AML-193 (cell line): ENCODE measurements at regions not wholly inside any gene's neighbourhood (a gene's known extent, or its start where the extent isn't known, plus 50 kb on each side); places are given as distances from the start of the nearest gene placed in this dataset.

ENCODE experiments used
- DNase-seq, 2 experiments: peaks; one replicate each; lab custom pipeline; 2025; lab: John Stamatoyannopoulos, UW

DNA sequence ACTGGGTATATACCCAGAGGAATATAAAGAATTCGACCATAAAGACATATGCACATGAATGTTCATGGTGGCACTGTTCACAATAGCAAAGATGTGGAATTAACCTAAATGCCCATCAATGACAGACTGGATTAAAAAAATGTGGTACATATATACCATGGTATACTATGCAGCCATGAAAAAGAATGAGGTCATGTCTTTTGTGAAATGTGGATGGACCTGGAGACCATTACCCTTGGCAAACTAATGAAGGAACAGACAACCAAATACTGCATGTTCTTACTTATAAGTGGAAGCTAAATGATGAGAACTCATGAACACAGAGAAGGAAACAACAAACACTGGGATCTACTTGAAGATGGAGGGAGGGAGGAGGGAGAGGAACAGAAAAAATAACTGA, 186.7 kb upstream of the SSTR4 start:
- DNase-seq: no peak

DNA sequence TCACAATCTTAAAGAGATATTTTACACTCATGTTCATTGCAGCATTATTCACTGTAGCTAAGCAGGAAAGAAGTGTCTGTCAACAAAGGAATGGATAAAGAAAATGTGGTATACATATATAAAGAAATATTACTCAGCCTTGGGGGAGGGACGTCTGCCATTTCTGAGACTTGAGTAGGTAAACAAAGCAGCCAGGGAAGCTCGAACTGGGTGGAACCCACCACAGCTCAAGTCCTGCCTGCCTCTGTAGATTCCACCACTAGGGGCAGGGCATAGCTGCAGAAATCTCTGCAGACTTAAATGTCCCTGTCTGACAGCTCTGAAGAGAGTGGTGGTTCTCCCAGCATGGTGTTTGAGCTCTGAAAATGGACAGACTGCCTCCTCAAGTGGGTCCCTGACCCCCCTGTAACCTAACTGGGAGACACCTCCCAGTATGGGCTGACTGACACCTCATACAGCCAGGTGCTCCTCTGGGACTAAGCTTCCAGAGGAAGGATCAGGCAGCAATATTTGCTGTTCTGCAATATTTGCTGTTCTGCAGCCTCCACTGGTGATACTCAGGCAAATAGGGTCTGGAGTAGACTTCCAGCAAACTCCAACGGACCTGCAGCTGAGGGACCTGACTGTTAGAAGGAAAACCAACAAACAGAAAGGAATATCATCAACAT, 183.3 kb upstream of the SSTR4 start:
- peak; percentile 5 to 10 for DNase-seq

DNA sequence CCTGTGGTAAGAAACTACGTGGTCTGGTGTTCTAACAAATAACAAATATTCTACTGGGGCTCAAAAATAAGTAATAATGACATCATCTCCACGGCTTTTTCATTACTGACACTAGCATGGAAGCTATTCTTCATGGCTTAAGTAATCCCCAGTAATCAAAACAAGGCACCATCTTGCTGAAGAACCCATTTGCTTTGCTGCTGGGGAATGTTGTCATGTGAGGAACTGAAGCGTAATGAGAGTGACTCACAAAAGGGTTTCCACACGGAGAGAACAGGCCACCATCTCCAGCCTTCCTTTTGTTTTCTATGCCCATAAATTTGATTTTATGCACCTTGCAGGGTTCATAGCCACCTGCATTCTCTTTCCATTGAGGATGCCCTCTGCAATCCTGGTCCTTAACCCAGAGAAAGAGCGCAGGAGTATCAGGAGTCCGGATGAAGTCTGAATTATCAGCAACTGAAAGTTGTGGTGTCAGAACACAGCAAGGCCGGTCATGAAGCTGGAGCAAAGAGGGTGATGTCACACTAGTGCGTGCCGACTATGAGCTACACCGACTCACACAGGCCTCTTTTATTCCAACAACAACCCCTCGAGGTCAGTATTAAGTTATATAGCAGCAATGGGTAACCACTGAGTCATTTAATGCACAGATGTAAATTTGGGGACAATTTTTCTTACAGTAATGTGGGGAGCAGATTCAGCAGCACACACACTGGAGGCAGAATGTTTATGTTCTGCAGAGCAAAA, 173.7 kb upstream of the SSTR4 start:
- no peak for DNase-seq

DNA sequence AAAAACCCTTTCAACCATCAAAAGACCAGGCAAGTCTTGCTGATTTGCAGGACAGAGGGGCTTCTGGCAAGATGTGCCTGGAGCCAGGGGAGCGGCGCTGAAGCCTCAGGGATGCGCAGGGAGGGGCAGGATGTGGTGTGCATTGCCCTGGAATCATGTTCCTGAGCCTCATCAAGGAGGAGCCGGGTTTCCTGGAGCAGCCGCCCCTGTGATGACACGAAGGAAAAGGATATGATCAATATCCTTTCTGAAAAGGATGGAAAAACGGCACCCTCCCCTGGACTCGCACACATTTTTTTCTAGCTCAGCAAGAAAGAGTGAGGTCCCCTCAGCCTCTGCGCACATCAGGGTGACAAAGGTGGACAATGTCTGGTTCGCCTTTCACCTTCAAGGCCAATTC, 173.1 kb upstream of the SSTR4 start:
- no peak for DNase-seq

DNA sequence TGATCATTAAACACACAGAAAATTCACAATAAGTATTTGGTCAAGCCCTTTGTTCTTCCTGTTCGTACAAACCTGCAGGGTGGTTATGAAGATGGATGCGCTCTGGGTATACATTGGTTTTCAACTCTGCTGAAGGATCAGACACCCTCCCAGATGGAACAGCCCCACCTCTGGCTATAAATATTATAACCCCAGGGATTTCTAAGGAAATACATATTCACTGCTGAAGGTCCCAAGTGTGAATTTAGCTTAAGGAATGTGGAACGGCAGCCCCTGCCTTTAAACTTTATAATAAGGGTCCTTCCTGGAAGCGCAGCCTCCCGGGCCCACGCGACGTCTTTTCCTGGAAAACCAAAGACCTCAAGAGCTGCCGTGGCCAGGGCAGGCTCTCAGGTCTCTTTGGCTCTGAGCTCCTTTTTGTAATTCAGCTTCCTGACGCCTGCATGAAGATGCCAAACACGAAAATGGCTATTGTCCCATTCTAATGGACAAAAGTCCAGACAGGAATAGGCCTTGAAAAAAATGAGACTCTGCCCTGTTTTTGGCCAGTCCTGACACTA, 172.4 kb upstream of the SSTR4 start:
- DNase-seq: no peak

DNA sequence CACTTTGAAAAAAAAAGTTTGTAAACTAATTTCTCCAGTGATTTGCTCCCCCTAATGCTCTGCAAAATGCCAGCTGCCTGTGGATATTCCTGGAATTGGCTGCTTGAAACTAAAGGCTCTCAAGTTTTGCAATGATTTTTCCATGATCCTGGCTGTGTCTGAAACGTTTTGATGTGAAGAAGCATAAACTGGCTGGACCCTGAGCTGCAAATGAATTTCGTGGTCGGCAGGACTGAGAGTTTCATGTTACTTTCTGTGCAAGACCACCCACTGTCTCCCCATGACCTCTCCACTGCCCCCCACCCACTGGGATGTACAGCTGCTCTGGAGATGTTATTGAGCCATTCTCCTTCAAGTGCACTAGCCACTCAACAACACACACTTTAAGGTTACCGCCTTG, 171.3 kb upstream of the SSTR4 start:
- no peak for DNase-seq

DNA sequence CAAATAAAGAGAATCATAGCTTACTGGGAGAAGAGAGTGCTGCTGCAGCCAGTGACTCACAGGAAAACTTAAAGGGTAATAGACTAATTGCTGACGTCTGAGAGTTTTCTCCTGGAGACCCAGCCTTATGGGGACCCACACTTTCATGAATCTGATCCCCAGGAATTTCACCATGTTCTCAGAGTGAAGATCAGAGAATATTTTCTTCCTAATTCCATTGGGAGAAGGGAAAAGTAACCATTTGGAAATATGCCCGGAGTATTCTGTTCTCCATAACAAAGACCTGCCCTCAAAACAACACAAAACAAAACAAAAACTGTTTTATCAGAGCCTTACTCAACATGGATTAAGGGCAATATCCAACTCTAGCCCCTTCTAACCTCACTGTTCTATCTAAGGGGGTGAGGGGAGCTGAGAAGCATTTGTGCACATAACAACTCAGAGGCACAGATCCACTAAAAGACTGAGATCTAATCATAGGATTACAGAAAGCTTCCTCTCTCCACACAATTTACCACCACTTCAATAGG, 168.2 kb upstream of the SSTR4 start:
- DNase-seq: no peak

DNA sequence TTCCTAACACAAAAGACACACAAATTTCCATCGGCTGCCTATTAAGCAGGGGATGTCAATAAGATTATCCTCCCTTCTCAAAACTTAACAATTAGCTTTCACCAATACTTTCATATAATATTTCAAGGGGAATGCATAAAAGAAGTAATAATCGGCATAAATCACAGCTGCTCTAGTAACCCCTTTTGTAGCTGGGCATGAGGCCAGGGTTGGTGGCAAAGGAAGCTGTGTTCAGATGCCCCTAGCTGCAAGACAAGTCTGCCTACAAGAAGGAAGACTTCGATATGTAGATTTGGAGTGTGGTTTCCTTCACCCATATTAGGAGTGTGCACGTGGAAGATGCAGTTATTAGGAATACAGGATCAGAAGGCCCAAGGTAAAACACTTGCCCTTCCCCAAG, 156.9 kb upstream of the SSTR4 start:
- DNase-seq: no peak

DNA sequence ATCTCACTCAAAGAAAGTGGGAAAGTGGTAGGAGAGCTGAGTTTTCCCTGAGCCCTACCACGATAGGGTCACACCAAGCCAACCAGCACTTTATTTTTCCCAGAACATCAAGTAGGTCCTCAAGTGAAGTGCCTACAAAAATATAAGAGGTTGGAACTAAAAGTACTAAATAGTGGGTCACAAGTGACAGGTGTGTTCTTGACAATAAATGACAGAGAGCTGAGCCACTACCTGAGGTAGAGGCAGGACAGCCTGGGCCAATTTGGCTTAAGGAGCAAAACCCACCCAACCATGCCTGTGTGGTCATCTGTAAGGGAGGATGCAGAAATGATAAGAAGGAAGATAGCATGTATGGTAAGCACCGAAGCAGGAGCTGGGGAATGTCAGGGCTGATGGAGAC, 154.8 kb upstream of the SSTR4 start:
- no peak for DNase-seq

DNA sequence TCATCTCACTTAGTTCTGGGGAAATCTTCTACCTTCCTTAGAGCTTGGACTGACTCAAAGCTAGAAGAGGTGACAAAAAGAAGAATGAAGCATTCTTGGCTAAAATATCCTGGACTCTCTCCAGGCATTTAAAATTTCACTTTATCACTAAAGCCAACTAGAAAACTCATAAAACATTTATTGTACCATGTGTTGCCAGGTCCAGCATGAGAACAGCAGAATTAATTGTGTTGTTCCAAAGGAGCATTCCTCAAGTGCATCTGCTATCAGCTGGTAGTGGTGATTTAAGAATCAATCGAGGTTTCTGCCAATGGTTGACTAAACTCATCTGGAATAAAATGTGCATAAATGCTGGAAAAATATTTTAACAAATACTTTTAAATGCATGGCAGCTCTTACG, 147.3 kb upstream of the SSTR4 start:
- DNase-seq: no peak

DNA sequence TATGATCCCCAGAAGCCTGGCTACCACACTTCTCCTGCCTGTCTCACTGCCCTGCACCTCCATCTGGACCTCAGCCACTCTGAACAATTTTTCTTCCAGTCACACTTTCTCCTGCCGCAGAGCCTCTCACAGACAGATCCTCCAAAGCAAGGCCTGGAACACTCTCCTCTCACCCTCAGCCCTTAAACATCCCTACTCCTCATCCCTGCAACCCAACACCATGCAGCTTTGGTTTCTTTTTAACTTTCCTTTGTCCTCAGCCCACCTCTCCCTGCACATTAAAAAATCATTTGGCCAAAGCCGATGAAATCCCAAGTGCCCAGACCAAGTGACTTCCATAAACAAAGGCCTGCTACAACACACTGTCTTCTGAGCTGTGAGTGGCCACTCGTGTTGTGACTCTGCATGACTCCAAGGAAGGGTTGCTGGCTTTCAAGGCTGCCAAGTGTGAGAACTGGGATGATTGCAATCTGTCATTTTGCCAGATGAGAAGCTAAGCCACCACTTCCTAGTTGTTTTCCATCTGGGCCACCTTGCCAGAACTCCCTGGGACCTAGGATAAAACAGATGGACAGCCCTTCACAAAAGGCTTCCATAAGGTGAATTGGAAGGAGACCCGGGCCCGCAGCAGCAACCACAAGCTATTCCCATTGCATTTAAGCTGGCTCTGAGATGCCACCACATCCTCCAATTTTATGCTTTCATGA, 144.4 kb upstream of the SSTR4 start:
- DNase-seq: no peak

DNA sequence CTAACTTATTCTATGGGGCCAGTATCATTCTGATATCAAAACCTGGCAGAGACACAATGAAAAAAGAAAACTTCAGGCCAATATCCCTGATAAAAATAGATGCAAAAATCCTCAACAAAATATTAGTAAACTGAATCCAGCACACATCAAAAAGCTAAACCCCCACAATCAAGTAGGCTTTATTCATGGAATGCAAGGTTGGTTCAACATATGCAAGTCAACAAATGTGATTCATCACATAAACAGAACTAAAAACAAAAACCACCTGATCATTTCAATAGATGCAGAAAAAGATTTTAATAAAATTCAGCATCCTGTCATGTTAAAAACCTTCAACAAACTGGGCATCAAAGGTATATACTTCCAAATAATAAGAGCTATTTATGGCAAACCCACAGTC, 133.9 kb upstream of the SSTR4 start:
- DNase-seq: no peak

DNA sequence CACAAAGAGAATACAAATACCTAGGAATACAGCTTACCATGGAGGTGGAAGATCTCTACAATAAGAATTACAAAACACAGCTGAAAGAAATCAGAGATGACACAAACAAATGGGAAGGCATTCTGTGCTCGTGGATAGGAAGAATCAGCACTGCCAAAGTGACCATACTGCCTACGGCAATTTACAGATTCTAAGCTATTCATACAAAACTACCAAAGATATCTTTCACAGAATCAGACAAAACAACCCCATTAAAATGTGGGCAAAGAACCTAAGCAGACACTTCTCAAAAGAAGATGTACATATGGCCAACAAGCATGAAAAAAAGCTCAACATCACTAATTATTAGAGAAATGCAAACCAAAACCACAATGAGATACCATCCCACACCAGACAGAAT, 133.2 kb upstream of the SSTR4 start:
- DNase-seq: no peak

DNA sequence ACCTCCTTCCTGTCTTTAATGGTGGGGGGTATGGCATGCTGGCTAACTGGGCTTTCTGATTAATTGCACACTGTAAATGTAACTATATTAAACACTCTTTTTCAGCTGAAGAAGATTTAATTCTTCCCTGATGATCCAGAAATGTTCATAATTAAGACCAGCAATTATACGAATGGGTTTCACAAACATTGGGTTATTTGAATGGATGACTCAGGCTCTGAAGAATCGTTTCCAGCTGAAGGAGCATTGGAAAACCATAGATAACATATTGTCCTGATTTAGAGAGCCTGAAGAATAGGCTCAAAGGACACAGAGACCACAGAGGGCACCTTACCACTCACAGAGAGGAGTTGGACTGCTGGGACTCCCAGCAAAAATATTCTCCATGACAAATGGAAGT, 130.7 kb upstream of the SSTR4 start:
- DNase-seq: no peak

DNA sequence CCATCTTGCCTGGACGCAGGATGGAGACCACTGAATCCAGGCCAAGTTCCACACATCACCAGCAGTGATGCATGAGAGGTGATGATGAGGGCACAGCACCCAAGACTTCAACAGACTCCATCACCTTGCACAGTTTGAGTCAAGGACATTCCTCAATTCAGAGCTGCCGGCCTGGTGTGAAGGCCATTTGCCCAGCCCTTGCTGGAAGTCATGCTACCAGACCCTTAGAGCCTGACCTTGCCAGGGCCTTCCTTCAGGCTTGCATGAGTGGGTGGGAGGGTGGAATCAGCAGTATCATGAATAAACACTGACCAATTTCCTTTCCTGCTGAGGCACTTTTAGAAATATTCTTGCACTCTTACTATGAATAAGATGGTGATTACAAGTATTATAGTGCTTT, 130.2 kb upstream of the SSTR4 start:
- DNase-seq: no peak

DNA sequence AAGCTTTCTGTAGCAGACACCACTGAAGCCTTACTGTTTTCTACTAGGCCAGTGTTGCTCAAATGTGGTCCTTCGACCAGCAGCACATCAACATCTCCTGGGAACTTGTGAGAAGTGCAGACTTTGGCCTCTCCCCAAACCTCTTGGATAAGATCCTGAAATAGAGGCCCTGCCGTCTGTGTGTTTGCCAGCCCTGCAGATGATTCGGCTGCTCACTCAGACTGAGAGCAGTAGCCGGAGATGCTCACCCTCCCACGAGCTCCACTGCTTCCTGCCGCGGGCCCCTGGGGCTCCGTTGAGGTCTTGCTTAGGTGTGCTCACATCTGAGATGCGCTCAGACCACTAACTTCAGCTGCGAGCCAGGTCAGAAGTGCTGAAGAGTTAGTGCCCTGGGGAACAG, 129.5 kb upstream of the SSTR4 start:
- no peak for DNase-seq

DNA sequence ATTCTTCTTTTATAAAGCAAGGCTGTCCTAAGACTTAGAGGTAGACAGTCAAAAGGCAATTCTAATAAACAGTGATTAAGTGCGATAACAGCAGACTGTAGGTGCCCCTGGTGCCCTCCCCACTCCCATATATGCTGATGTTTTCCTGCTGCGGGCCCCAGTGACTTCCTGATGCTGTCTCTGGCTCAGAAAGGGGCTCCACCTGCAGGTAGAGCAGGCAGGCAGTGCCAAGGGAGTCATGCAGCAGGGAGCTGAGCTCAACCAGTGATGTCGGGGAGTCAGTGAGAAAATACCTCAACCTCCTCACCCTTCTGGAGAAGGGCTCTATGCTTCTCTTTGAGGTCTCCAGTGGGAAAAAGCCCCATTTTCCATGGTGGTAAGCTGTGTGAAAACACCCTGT, 126.7 kb upstream of the SSTR4 start:
- no peak for DNase-seq

DNA sequence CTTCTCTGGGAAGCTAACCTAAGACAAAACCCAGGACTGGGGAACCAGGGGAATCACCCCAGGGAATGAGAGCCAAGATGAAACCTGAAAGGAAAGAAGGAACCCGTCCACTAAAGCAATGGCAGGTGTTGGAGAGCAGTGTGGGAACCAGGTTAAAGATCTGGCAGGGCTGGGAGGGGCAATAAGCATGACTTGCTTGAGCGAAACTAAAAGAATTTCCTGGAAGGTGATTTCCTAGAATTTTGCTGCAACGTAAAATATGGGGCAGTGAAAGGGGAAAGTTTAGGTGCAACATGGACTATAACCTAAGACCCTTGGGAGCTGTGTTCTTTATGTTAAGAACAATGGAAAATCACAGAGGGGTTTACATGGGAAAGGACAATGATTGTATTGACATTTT, 126.2 kb upstream of the SSTR4 start:
- no peak for DNase-seq

DNA sequence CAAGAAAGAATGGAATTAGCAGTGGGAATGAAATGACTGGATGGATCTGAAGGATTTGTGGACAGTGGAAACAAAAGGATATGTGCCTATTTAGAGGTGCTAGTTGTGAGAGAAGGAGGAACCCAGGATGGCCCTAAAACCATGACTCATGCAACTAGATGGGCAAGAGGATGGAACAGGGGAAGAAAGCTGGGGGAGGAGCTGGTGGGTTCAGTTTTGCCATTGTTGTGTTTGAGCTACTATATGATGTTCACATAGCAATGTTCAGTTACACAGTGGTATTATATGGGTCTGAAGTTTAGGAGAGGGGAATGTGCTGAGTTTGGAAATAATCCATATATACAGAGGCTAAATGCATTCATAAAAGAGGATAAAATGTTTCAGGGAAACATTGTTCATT, 125.7 kb upstream of the SSTR4 start:
- DNase-seq: no peak

DNA sequence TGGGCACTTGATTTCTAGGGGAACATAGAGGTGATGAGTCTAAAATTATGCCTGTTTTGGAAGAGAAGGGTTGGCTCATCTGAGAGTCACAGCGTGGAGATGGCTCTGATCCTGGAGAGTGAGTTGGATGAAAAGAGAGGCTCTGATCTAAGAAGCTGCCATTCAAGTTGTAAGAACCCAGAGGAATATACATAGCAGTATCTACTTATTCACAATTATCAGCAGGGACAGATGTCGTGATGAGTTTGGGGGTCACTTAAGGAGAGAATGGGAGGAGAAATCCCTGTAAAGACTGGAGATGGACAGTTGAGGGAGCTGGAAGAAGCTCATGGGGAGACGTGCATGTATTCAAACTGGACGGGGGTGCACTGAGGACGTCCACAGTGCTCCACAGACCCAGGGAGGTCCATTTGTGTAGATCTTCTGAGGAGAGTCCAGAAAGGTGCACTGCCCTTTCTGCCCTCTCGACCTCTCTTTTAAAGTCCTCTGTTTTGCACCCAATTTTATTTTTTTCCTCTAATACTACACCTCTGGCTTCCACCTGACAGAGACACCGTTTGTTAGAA, 124.7 kb upstream of the SSTR4 start:
- no peak for DNase-seq

DNA sequence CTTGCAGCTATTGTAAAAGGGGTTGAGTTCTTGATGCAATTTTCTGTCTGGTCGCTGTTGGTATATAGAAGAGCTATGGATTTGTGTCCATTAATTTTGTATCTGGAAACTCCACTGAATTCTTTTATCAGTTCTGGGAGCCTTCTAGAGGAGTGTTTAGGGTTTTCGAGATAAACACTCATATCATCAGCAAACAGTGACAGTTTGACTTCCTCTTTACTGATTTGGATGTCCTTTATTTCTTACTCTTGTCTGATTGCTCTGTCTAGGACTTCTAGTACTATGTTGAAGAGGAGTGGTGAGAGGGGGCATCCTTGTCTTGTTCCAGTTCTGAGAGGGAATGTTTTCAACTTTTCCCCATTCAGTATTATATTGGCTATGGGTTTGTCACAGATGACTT, 120.8 kb upstream of the SSTR4 start:
- no peak for DNase-seq

DNA sequence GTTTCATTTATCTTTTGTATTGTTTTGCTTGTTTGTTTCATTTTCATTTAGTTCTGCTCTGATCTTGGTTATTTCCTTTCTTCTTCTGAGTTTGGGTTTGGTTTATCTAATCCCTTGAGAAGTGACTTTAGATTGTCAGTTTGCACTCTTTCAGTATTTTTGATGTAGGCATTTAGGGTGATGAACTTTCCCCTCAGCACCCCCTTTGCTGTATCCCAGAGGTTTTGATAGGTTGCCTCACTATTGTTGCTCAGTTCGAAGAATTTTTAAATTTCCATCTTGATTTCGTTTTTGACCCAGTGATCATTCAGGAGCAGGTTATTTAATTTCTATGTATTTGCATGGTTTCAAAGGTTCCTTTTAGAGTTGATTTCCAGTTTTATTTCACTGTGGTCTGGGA, 119.6 kb upstream of the SSTR4 start:
- no peak for DNase-seq
